PC-9 (cell line): ENCODE measurements at regions not wholly inside any gene's neighbourhood (a gene's known extent, or its start where the extent isn't known, plus 50 kb on each side); places are given as distances from the start of the nearest gene placed in this dataset.

ENCODE experiments used
- BruUV-seq: library from RNA; stranded (reverse); fragments of 400-500 nt; replicated peaks from 2 replicates; lab custom pipeline; 2021; lab: Mats Ljungman, UMichigan
- CTCF ChIA-PET: fragments of 300-600 bp; sonication (Branson Sonifier 250); formaldehyde crosslinking; loops from one replicate; lab custom pipeline; 2022; ENCODE audit warnings: antibody characterized with exemption; lab: Charles Lee
- POLR2A ChIA-PET: fragments of 300-600 bp; sonication (Branson Sonifier 250); formaldehyde crosslinking; loops from one replicate; lab custom pipeline; 2022; ENCODE audit warnings: antibody characterized with exemption; ENCODE audit not compliant: unreplicated experiment; lab: Charles Lee
- DNase-seq, 2 experiments: peaks; one replicate each; pipeline versions ENCODE4 v3.0.0 to v3.0.0-alpha.2; 2015 to 2022; ENCODE audit warnings: mixed read lengths in 1 of 2
- H2AFZ ChIP-seq: fragments of 200-600 bp; sonication (generic); 2 replicates; pipeline ENCODE4 v1.8.1; 2017; ENCODE audit warnings: antibody characterized with exemption
- H3F3A ChIP-seq: fragments of 200-600 bp; sonication (generic); 2 replicates; pipeline ENCODE4 v1.8.1; 2017; ENCODE audit warnings: antibody characterized with exemption, mild to moderate bottlenecking, low read depth; ENCODE audit not compliant: insufficient read depth
- H3K27ac ChIP-seq: fragments of 200-600 bp; sonication (generic); 2 replicates; pipeline ENCODE4 v1.6.1; 2016; ENCODE audit warnings: mixed run types
- H3K27me3 ChIP-seq: fragments of 200-600 bp; sonication (generic); 2 replicates; pipeline ENCODE4 v1.6.1; 2016; ENCODE audit warnings: low read depth, mixed run types; ENCODE audit not compliant: insufficient read depth
- H3K36me3 ChIP-seq: fragments of 200-600 bp; sonication (generic); 2 replicates; pipeline ENCODE4 v1.6.1; 2016; ENCODE audit warnings: low read depth, mixed run types
- H3K4me1 ChIP-seq: fragments of 200-600 bp; sonication (generic); replicated peaks from 2 replicates; pipeline ENCODE4 v1.6.1; 2016; ENCODE audit warnings: mixed run types; ENCODE audit not compliant: insufficient read depth
- H3K4me2 ChIP-seq: fragments of 200-600 bp; sonication (generic); 2 replicates; pipeline ENCODE4 v1.6.1; 2017; ENCODE audit warnings: mixed run types
- H3K4me3 ChIP-seq: fragments of 200-600 bp; sonication (generic); 2 replicates; pipeline ENCODE4 v1.6.1; 2016; ENCODE audit warnings: mixed run types
- H3K79me2 ChIP-seq: fragments of 200-600 bp; sonication (generic); 2 replicates; pipeline ENCODE4 v1.6.1; 2017; ENCODE audit warnings: low read depth, mixed run types
- H3K9me2 ChIP-seq: fragments of 200-600 bp; sonication (generic); 2 replicates; pipeline ENCODE4 v1.8.1; 2017; ENCODE audit warnings: mild to moderate bottlenecking; ENCODE audit not compliant: insufficient read depth
- H3K9me3 ChIP-seq: fragments of 200-600 bp; sonication (generic); 2 replicates; pipeline ENCODE4 v1.8.1; 2016; ENCODE audit warnings: low read depth; ENCODE audit not compliant: insufficient read depth
- H4K20me1 ChIP-seq: fragments of 200-600 bp; sonication (generic); 2 replicates; pipeline ENCODE4 v1.8.1; 2017; ENCODE audit not compliant: insufficient read depth
- CTCF ChIP-seq: fragments of 200-600 bp; sonication (generic); conservative IDR thresholded peaks from 2 replicates; pipeline ENCODE4 v1.6.1; 2017; ENCODE audit warnings: mixed run types, antibody characterized with exemption, mild to moderate bottlenecking, moderate library complexity
- EZH2 ChIP-seq: fragments of 200-600 bp; sonication (generic); IDR thresholded peaks from 2 replicates; pipeline ENCODE4 v1.8.0; 2017; ENCODE audit warnings: antibody characterized with exemption, low read depth
- intact Hi-C: fragments of 100-400 bp; cut with micrococcal nuclease; formaldehyde crosslinking; loops from one replicate; pipeline ENCODE4 v1.10.0; 2022; ENCODE audit not compliant: unreplicated experiment

- no peaks in the 10 kb centered on the region for H3K36me3 ChIP-seq
- intact Hi-C loops: no loop called here
- no peak overlapping the region for H3K27ac ChIP-seq
- H3K79me2 ChIP-seq: no peaks in the 10 kb centered on the region
- H3K4me1 ChIP-seq: no peaks in the 10 kb centered on the region
- no peaks in the 10 kb centered on the region for H3K27me3 ChIP-seq
- no peak overlapping the region for H2AFZ ChIP-seq
- no peaks in the 10 kb centered on the region for H3F3A ChIP-seq
- no peaks in the 10 kb centered on the region for H3K9me3 ChIP-seq
- H3K4me2 ChIP-seq: no peak overlapping the region
- DNase-seq: no peak
- H4K20me1 ChIP-seq: no peaks in the 10 kb centered on the region
- BruUV-seq: no TSS peak
- CTCF ChIA-PET: no interaction called here
- TF ChIP-seq CTCF (no peak), EZH2 (no peak)
- H3K4me3 ChIP-seq: no peak overlapping the region
- H3K9me2 ChIP-seq: no peaks in the 10 kb centered on the region
- POLR2A ChIA-PET: no interaction called here
Observed at GRCh38 chr4:54497947-54498346, 159.8 kb upstream of the KIT start.

GRCh38 chr4:54498661-54499111, 159.1 kb upstream of the KIT start:
- H3K36me3 ChIP-seq: no peaks in the 10 kb centered on the region
- TF ChIP-seq CTCF: no peak
- TF ChIP-seq EZH2: no peak
- no TSS peak for BruUV-seq
- no peaks in the 10 kb centered on the region for H3K9me3 ChIP-seq
- H4K20me1 ChIP-seq: no peaks in the 10 kb centered on the region
- no peak overlapping the region for H2AFZ ChIP-seq
- intact Hi-C loops: no loop called here
- no peaks in the 10 kb centered on the region for H3K4me1 ChIP-seq
- no peaks in the 10 kb centered on the region for H3K9me2 ChIP-seq
- peak in 1 of 2 experiments; percentile 67 for DNase-seq
- ChIA-PET CTCF (no interaction called here), POLR2A (no interaction called here)
- H3K27me3 ChIP-seq: no peaks in the 10 kb centered on the region
- 0 out of 2 replicates have a peak overlapping the region, but pooled peaks have one; percentile 9 for H3K27ac ChIP-seq
- H3K79me2 ChIP-seq: no peaks in the 10 kb centered on the region
- H3K4me2 ChIP-seq: no peak overlapping the region
- H3F3A ChIP-seq: no peaks in the 10 kb centered on the region
- H3K4me3 ChIP-seq: no peak overlapping the region

GRCh38 chr4:54499308-54500074, 158.3 kb upstream of the KIT start:
- Histone ChIP-seq H3K36me3 (no peaks in the 10 kb centered on the region), H3K27me3 (no peaks in the 10 kb centered on the region), H4K20me1 (no peaks in the 10 kb centered on the region), H3K4me2 (no peak overlapping the region), H3K79me2 (no peaks in the 10 kb centered on the region), H3K4me1 (no peaks in the 10 kb centered on the region), H2AFZ (no peak overlapping the region), H3K27ac (0 out of 2 replicates have a peak overlapping the region, but pooled peaks have one; percentile 9), H3F3A (no peaks in the 10 kb centered on the region), H3K9me3 (no peaks in the 10 kb centered on the region), H3K4me3 (no peak overlapping the region), H3K9me2 (no peaks in the 10 kb centered on the region)
- intact Hi-C loops: no loop called here
- TF ChIP-seq CTCF (no peak), EZH2 (no peak)
- ChIA-PET CTCF (no interaction called here), POLR2A (no interaction called here)
- peak in 1 of 2 experiments; percentile 61 for DNase-seq
- BruUV-seq: no TSS peak
